ENCODE measurements at regions not wholly inside any gene's neighbourhood (a gene's known extent, or its start where the extent isn't known, plus 50 kb on each side); places are given as distances from the start of the nearest gene placed in this dataset.
A peak's percentile ranks its signal among the peaks of the same experiment; 100 is the strongest.

- TF ChIP-seq, protein P1, sequence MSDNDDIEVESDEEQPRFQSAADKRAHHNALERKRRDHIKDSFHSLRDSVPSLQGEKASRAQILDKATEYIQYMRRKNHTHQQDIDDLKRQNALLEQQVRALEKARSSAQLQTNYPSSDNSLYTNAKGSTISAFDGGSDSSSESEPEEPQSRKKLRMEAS (IDR thresholded peaks at IDR 0.05; ENCODE audit: low read depth, low read length): no peak
- TF ChIP-seq CTCF (IDR thresholded peaks at IDR 0.05; ENCODE audit: low read depth, low read length): no peak
- no peak for TF ChIP-seq POLR2A (IDR thresholded peaks at IDR 0.05; ENCODE audit: extremely low read depth, insufficient read length)
- TF ChIP-seq MYC (IDR thresholded peaks at IDR 0.05; ENCODE audit: low read depth, low read length): no peak
- no peak for DNase-seq (ENCODE audit: low read depth)
Observed at GRCh38 chr5:24923400-24923799, 278.6 kb upstream of the CDH10 start.

GRCh38 chr5:24918676-24919075 is 273.9 kb upstream of the CDH10 start:
- H3K4me3 ChIP-seq (ENCODE audit: low read depth, low read length): no peak overlapping the region
- TF ChIP-seq, protein P1 (IDR thresholded peaks at IDR 0.05; ENCODE audit: low read depth, low read length): no peak
- TF ChIP-seq CTCF (IDR thresholded peaks at IDR 0.05; ENCODE audit: low read depth, low read length): no peak
- TF ChIP-seq POLR2A (IDR thresholded peaks at IDR 0.05; ENCODE audit: extremely low read depth, insufficient read length): no peak
- TF ChIP-seq MYC (IDR thresholded peaks at IDR 0.05; ENCODE audit: low read depth, low read length): no peak
- no peak for DNase-seq (ENCODE audit: low read depth)

More at GRCh38 chr5:24923400-24923799, 278.6 kb upstream of the CDH10 start:
- H3K4me3 ChIP-seq (ENCODE audit: low read depth, low read length): no peak overlapping the region

- DNase-seq (ENCODE audit: low read depth): no peak
- H3K4me3 ChIP-seq (ENCODE audit: low read depth, low read length): no peak overlapping the region
- TF ChIP-seq POLR2A (IDR thresholded peaks at IDR 0.05; ENCODE audit: extremely low read depth, insufficient read length): no peak
Observed at GRCh38 chr5:24916863-24917262, 272.1 kb upstream of the CDH10 start.

GRCh38 chr5:24909210-24909609 is 264.4 kb upstream of the CDH10 start:
- TF ChIP-seq MYC (IDR thresholded peaks at IDR 0.05; ENCODE audit: low read depth, low read length) (no peak), POLR2A (IDR thresholded peaks at IDR 0.05; ENCODE audit: extremely low read depth, insufficient read length) (no peak), CTCF (IDR thresholded peaks at IDR 0.05; ENCODE audit: low read depth, low read length) (no peak)
- TF ChIP-seq, protein P1 (IDR thresholded peaks at IDR 0.05; ENCODE audit: low read depth, low read length): no peak
- no peak overlapping the region for H3K4me3 ChIP-seq (ENCODE audit: low read depth, low read length)
- no peak for DNase-seq (ENCODE audit: low read depth)

DNA sequence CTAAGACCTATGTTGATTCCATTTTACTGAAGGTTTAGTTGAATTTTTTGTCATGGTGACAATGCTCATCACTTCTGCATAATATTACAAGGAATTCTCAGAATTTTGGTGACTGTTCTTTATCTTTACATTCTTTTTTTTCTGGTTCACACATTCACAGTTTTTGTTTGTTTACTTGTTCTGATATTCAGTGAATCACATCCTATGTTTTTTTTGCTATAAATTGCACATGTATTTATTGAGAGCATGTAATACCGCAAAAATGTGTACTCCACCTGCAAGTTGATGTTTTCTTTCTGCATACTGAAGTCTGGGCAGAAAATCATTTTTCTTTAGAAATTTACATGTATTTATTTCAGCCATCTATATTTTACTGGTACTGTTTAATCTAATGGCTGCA is 261.9 kb upstream of the CDH10 start:
- H3K4me3 ChIP-seq (ENCODE audit: low read depth, low read length): no peak overlapping the region
- no peak for DNase-seq (ENCODE audit: low read depth)
- TF ChIP-seq POLR2A (IDR thresholded peaks at IDR 0.05; ENCODE audit: extremely low read depth, insufficient read length) (no peak), CTCF (IDR thresholded peaks at IDR 0.05; ENCODE audit: low read depth, low read length) (no peak), MYC (IDR thresholded peaks at IDR 0.05; ENCODE audit: low read depth, low read length) (no peak)
- TF ChIP-seq, protein P1 (IDR thresholded peaks at IDR 0.05; ENCODE audit: low read depth, low read length): no peak

DNA sequence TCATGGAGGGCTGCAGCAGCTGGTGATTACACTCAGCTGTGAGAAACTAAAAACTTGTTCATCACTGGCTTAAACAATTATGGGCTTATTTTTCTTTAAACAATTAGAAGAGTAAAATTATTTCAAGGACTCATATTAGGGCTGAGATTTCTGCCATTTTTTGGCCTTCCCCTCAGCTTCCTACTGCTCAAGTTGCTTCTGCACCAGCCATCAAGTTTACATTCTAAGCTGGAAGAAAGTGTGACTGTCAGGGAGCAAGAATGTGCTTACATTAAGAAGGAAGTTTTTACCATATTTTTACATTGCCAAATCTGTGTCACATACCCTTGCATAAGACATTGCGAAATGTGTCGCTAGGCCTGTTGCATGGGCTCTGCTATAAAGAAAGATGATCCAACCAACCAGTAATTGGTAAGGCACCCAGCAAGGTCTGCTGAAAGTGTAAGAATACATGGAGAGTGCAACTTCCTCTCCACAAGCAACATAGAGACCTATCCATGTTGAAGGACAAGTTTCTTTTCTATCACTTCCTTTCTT is 260.3 kb upstream of the CDH10 start:
- DNase-seq (ENCODE audit: low read depth): peak; percentile 86
- TF ChIP-seq, protein P1 (IDR thresholded peaks at IDR 0.05; ENCODE audit: low read depth, low read length): no peak
- TF ChIP-seq MYC (IDR thresholded peaks at IDR 0.05; ENCODE audit: low read depth, low read length) (no peak), CTCF (IDR thresholded peaks at IDR 0.05; ENCODE audit: low read depth, low read length) (no peak), POLR2A (IDR thresholded peaks at IDR 0.05; ENCODE audit: extremely low read depth, insufficient read length) (no peak)
- H3K4me3 ChIP-seq (ENCODE audit: low read depth, low read length): no peak overlapping the region

All from NB4 (cell line).